Karpas-422 (cell line): ENCODE measurements at regions not wholly inside any gene's neighbourhood (a gene's known extent, or its start where the extent isn't known, plus 50 kb on each side); places are given as distances from the start of the nearest gene placed in this dataset. TPM values are rescaled to one million over a fixed set of nuclear protein-coding genes. Genes with fewer than 3 reads are reported as not detected.

Source experiments
- small RNA-seq: library from RNA; depleted of rRNA; stranded (forward); fragments of <200 nt; gene quantifications from one replicate; pipeline ENCODE3, GENCODE V24; 2014

Small RNA genes lying in the stretch of these regions (small RNA-seq; reads per million reads assigned to genes)
- gene AL353747.1, result not detected
